ENCODE measurements at regions not wholly inside any gene's neighbourhood (a gene's known extent, or its start where the extent isn't known, plus 50 kb on each side); places are given as distances from the start of the nearest gene placed in this dataset.

DNA sequence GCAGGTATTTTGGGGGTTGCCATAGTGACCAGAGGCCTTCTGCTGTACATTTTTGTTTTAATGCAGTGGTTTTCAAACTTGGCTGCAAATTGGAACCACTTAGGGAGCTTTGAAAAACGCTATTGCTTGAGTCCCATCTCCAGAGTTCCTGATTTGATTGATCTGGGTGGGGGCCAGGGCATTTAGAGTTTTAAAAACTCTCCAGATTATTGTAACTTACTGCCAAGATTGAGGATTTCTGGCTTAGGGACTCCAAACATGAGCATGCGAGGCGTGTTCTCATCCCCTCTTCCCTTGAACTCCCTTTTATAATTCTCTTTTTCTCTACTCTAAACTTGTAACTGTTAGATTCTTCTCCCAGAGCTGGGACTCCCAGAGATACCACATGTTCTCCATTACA is 340.8 kb upstream of the SUCLG2 start:
- no peak for TF ChIP-seq EZH2 (IDR thresholded peaks at IDR 0.05)
- no peak for TF ChIP-seq POLR2AphosphoS5 (IDR thresholded peaks at IDR 0.05; ENCODE audit: borderline replicate concordance, low read depth, low read length)
- no peak for TF ChIP-seq FOXP2 (optimal IDR thresholded peaks at IDR 0.05; ENCODE audit: control extremely low read depth, extremely low read length, insufficient read depth)
